ENCODE measurements at regions not wholly inside any gene's neighbourhood (a gene's known extent, or its start where the extent isn't known, plus 50 kb on each side); places are given as distances from the start of the nearest gene placed in this dataset.

DNA sequence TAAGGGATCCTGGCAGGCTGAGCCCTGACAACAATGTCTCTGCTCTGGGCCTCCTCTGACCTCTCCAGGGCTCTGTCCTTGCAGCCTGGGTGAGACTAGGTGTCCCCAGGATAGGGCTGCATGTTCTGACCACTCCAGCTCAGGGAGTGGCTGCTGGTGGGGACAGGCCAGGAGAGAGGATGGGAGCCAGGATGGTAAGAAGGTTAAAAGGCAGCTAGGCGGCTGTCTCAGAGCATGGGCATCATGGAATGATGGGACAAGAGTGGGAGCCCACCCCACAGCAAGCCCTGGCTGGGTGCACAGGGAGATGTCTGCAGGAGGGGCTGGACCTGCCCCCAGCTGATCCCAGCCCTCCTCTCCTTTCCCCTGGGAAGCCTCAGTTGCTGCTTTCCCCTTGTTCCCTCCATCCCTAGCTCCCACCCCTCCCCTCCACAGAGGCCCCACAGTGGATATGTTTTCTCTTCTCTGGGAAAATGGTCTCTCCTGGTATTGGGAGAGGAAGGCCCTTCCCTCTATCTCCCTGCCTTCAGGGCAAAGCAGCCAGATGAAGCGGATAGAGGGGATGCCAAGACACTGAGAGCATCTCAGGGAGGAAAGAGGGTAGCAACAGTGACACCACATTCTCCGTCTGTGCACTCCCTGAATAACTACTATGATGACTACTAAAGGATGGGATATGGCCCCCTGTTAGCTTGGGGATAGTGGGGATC, 334.3 kb downstream of the DYSF start:
- no peak for DNase-seq

DNA sequence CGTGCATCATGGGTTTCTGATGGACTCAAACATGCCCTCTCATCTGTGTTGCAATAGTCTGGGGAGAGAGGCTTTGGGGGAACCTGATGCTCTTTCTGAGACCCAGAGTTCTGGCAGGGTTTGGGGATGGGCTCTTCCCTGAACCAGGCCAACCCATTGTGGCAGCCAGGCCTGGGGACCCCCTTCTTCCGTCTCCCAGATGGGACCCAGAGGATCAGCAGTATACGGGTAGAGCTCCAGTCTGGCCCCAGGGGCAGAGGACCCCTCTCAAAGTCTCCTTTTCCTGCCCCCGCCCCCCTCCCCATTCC, 333.7 kb downstream of the DYSF start:
- no peak for DNase-seq

DNA sequence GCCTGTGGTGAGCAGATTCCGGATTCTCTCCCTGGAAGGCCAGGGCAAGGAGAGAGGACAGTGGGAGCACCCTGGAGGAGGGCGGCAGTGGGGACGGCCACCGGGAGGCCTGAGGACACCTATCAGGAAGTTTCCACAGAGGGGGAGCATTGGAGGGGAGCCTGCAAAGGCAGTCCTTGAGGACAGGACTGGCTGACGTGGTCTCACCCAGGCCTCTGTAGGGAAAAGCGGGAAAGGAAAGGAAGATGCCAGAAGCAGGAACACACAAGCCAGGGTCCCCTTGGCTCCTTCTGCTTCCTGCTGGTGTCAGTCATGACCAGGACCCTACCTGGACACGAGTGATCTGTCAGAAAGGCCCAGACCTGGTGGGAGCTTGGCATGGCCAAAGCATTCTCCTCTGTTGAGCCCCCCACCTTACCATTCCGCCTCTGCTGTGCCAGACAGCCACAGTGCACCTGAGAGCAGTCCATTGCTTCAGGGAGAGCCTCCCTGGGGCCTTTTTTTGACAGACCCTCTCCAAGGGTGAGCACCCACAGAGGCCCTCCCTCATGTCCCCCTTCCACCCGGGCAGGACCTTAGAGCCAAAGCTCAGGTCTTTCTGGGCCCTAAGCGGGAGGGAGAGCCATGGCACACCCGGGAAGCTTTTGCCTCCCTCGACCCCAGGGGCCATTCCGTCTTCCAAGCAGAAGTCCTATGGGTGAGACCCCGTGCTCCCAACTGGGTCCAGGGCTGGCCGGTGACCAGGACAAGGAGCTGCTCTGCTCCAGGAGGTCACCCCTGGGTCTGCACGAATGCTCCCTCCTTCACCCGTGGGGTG, 333.1 kb downstream of the DYSF start:
- DNase-seq = no peak

DNA sequence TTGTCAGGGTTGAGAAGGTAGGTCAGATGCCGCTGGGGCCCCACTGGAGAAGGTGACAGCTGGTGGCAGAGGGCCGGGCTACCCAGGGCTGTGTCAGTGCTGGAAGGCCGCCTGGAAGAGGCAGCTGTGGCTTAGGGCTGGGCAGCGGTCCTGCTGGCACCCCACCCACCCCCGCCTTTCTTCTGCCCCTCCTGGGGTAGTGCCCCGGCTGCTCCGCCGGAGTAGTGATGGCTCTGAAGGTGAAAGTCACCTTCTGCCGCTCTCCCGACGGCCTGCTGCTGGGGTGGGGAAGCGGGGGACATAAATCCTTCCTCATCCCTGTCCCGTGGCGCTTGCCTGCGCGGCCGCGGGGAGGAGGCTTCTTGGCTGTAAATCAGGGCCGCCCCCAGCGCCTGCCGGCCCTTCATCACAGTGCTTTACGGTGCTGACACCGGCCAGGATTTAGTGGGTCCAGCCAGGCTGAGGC, 332.2 kb downstream of the DYSF start:
- no peak for DNase-seq

DNA sequence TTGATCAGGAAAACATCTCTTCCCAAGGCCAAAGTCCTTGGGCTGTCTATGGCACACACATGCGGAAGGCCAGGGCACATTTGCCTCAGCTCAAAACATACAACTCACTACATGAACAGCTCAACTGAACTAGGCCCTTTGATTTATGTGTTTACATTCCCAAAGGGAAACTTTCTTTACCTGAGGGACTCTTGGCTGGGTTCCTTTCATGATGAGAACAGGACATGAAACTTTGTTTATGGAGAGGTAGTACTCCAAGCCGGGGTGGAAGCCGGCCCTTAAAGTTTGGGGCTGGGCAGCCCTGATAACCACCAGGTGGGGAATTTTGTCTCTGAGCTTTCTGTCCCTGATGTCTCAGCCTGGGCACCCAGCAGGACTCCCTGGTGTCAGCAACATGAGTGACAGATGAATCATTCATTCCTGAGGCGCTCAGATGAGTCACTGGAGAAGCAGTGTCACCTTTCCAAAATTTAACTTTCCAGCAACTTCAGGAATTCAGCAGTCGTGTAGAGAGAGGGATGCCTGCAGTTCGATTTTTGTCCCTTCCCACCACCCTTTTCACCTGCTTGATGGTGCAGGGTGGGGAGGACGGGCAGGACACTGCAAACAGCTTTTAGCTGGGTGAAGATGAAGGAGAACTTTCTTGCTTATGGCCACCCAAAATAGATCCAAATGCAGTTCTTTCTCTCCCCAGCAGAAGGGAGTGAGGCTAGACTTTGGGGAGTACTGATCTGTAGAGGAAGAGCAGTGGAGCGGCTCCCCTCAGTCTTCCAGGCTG, 331.6 kb downstream of the DYSF start:
- no peak for DNase-seq

DNA sequence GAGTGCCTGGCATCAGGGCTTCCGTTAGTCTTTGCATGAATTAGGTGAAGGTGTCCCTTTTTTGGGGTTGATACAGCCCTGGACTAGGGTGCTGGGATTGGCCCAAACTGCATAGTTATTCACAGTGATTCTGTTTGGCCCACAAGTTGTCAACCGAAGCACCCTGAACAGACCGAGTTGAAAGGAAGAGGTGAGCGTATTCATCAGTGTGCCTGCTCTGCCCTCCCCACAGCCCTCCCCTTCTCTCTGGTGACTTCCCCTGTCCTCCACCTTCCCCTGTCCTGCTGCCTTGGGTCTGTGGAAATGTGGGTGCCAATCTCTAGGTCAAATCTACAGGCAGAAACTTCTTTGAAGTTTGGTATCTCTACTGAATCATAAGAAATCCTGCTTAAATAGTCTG, 330.5 kb downstream of the DYSF start:
- no peak for DNase-seq

DNA sequence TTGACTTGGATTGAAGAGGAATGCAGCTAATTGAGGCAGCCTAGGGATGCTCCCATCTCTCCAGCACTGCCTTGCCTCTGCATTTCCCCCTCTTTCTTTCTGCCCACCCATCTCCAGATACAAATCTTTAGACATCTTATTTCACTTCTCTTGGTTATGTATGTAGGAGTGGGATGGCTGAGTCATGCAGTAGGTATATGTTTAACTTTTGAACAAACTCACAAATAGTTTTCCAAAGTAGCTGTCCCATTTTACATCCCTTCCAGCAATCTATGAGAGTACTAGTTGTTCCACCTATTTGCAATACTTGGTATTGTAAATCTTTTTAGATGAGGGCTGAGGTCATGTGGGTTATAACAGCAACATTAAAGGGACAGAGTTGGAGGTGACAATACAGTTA, 329.9 kb downstream of the DYSF start:
- DNase-seq = no peak

DNA sequence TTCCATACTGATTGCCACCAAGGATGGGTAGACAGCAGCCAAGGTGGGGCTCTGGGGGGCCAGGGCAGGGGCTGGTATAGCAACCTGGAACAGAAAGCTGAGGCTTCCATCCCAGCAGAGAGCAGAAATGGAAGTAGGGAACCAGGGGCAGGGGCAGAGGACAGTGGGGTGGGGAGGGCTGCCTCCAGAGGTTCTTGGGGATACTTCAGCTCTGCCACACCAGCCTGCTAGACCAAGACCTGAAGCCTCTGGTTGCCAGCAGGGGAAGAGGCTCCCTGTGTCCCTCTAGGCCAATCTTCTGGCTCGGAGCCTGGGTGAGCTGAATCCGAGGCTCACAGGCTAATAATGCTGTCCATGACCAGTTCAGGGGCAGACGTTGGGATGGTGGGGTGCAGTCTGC, 329.0 kb downstream of the DYSF start:
- no peak for DNase-seq

DNA sequence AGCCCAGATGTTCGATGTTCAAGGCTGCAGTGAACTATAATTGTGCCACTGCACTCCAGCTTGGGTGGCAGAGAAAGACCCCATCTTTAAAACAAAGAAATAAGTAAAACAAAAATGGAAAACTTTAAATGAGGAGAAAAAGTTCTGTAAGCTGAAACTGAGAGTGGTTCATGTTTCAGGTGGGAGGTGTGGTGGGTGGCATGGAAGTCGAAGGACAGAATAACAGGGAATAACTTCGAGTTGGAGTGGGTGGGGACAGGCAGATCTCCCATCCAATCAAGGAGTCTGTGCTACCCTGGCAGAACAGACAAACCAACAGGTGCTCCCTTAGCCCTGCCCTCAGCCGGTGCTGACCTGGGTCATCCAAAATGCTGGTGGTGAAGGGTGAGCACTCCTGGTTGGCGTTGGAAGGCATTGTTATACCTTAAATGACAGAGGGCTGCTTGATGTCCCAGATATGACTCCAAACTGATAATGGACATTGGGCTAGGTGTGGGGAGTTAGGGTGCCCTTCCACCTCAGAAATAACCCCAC, 328.4 kb downstream of the DYSF start:
- no peak for DNase-seq

DNA sequence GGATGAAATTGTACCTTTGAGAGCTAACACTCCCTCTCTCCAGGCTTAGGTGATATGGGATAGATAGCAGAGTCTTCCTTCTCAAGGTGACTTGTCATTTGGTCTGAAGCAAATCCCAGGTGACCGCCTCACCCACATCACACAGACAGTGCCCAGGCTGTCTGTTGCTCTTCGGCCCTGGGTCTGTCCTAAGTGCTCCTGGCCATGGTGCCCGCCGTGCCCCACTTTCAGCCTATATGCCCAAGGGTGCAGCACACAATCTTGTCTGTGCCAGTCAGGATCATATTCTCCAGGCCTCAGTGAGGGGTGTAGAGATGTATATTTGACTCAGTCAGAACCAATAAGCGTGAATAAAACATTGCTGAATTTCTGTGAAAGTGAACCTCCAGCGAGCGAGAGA, 326.8 kb downstream of the DYSF start:
- no peak for DNase-seq

DNA sequence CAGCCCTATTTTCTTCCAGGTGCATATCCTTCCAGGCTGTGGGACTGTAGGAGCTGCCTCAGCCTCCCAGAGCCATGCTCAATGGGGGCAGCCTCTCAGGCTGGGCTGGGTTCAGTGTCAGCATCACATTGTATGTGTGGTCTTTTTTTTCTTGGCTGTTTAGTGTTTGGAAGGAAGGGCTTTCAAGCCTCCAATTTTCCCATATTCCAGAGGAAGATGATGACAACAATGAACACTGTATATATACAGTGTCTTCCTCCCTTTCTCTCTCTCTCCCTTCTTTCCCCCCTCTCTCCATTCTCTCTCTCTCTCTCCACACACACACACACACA, 326.4 kb downstream of the DYSF start:
- DNase-seq = no peak

DNA sequence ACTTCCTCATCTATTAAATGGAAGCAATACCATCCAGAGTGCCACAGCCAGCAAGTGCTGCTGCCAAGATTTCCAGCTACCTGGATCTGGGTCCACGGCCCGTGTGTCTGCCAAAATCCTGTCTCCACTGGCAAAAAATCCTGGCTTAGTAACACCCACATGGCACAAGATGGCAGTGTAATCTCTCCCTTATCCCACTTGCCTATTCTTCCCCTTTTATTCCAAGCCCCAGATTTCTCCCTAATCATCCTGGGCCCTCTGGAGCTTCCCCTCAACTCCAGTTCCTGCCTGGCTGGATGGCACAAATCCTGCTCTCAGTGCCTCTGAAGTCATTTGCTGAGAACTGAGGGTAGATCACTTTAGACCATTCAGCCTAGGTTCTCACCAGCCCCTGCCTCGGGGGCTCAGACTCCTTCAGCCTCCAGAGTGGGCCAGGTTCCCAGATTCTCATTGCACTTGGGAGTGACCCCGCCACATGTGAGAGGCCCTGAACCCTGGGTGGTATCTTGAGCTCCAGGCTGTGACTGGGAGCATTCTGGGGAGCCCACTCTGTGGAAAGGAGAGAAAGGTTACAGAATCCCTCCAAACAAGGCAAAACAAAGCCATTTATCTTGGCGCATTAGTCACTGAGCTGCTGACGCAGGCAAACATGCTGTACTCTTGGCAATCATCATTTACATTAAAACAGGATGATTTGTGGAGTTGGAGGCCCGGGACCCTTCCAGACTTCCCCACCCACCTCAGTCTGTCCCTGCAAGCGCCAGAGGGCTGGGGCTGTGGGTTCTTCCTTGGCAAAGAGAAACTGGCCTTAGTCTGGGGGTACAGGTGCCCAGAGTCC, 325.8 kb downstream of the DYSF start:
- DNase-seq = peak in 1 of 2 experiments; percentile 3

DNA sequence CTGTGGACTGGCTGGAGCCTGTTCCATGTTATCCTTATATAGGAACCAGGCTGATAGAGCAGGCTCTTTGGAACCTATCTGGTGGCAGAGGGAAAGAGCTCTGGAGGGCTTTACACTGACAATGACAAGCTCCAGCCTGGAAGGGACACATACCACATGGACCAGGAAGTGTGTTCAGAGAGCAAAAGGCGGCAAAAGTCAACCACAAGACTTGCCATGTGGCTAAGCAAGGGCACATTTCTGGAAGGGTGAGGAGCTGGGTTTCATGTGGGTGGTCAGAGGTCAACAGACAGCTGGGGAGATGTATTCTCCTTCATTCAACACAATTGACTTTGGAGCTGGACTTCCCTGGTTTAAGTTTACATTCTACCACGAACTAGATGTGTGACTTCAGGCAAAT, 325.2 kb downstream of the DYSF start:
- DNase-seq = no peak

DNA sequence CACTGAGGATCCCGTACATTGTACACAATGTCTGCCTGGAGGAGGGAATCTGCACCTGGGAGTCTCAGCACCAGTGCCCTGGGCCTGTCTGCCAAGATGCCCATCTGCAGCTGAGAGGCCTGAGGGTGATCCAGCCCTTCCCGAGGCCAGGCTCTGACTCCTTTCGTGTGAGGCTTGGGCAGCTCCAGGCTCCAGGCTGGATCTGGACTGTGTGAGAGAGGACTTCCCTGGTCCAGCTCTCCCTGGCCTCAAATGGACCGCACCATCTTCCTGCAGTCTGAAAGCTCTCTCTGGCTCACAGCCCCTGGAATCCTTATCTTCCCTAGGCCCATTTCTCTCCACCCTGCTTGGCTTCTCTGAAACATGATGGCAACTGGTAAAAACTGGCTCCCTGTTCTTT, 324.6 kb downstream of the DYSF start:
- DNase-seq = no peak

DNA sequence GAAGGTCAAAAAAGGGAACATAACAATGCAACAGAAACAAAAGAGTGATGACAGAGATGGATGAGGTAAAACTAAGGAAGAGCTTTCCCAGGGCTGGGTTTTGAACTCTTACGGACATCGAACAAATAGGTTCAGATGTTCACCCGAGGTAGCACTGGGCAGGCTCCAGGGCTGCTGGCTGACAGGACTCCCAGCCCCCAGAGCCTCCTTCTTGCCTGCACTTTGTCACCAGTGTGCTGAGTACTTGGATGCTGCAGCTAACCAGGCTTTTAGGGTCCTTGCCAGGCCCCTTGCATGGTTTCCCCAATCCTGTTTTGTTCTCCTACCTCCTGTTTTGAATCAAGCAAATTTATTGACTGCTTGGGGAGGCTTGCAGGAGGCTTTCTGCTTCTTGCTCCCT, 322.9 kb downstream of the DYSF start:
- no peak for DNase-seq

DNA sequence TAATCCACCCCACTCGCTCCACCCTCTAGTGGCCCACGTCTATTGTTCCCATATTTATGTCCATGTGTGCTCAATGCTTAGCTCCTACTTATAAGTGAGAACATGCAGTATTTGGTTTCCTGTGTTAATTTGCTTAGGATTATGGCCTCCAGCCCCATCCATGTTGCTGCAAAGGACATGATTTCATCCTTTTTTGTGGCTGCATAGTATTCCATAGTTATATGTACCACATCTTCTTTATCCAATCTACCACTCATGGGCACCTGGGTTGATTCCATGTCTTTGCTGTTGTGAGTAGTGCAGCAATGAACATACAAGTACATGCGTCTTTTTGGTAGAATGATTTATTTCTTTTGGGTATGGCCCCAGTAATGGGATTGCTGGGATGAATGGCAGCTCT, 319.9 kb downstream of the DYSF start:
- no peak for DNase-seq

DNA sequence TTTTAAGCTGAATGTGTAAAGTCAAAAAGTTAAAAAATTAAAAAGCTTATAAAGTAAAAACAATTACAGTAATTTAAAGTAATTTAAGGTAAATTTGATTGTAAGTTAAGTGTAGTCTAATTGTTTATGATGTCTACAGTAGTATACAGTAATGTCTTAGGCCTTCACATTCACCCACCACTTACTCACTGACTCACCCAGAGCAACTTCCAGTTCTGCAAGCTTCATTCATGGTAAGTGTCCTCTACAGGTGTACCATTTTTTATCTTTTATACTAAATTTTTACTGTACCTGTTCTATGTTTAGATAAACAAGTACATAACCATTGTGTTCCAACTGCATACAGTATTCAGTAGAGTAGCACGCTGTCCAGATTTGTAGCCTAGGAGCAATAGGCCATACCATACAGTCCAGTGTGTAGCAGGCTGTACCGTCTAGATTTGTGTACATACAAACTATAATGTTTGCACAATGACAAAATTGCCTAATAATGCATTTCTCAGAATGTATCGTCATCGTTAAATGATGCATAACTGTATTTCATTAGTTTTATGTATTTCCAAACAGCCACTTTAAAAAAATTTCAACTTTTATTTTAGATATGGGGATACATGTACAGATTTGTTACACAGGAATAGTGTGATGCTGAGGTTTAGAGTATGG, 319.3 kb downstream of the DYSF start:
- no peak for DNase-seq

DNA sequence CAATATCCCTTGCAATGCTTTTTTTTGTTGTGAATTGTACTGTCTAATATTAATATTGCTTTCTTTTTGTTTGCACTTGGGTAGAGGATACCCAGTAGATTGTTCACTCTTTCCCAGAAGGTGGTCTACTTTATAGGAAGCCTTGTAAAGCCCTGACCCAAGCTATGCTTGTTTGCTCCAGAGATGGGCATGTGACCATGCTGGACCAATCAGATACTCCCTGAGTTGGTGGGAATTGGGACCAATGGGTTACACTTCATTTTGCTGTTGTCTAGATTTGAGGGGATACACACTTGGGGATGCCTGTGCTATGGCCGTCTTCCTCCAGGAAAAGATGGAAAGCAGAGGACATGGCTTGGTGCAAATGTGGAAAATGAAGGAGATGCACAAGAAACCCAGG, 314.3 kb downstream of the DYSF start:
- no peak for DNase-seq

DNA sequence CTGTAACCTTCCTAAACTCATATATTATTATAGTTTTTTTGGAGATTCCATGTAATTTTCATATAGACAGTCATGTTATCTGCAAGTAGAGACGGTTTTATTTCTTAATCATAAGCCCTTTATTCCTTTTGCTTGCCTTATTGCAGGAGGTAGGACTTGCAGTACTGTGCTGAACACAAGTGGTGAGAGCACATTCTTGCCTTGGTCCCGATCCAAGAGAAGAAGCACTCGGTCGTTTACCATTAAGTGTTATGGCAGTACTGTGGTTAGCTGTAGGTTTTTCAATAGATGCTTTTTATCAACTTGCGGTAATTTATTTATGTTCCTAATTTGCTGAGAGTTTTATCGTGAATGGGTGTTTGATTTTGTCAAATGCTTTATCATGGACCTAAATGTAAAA, 305.7 kb downstream of the DYSF start:
- no peak for DNase-seq

DNA sequence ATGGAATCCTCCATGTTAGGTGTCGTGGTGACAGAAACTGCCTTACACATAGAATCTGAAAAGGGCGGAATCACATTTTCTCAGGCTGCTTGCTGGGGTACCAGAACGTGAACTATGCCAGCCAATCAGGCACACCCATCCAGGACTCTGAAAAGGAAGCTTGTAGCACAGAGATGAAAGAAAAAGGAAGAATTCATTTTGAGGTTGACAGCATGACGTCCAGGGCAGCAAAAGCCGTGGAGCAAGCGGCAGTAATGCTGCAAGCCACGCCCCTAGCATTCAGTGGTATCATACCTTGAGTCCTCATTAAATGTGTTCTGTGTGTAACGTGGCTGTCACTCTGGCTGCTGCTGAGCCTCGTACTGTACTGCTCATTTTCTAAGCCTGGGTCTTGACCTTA, 304.0 kb downstream of the DYSF start:
- no peak for DNase-seq

DNA sequence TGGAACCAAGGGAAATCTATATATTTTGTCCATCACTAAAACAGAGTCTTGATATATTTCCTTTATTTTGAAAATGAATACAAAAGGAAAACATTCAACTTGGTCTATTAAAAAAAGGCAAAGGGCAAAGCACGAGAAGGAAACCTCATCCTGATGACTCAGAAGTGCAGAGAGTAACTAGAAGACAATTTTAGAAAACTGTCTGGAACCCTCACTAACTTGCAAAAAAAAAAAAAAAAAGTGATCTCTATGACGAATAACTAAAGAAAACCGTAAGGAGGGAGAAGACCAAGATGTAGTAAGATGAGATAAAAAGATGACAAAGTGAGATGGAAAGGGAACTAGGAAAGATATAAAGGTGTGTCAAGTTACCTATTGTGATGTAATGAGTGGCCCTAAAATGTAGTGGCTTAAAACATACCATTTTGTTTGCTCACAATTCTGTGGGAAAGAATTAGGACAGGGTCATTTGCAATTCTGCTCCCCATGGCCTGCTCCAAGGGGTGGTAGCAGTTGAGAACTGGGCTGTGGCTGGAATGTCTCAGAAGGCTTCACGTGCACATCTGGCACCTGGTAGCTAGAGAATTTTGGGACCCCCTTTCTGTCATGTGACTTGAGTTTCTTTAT, 303.0 kb downstream of the DYSF start:
- DNase-seq = no peak

DNA sequence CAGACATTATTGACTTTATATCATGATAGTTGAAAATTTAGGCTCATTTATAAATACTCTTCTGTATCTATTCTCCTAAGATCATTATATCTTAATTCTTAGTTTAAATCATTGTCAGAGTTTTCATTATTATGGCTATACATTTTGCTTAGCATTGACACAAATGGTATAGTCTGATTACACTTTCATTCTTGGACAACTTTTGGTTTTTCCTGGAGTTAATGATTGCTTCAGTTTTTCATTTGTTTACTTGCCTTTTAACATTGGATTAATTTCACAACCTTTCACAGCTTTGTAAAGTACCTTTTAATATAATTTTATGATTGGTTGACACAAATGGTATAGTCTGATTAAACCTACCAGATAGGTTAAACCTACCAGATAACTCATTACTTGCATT, 298.2 kb downstream of the DYSF start:
- DNase-seq = no peak

Data from Kasumi-1 (cell line).